ENCODE measurements at regions not wholly inside any gene's neighbourhood (a gene's known extent, or its start where the extent isn't known, plus 50 kb on each side); places are given as distances from the start of the nearest gene placed in this dataset.
"Not testable (repeated sequence)": the region's sequence is repeated elsewhere in the genome, so short reads cannot be mapped to it uniquely, and the experiment has no call there.

DNA sequence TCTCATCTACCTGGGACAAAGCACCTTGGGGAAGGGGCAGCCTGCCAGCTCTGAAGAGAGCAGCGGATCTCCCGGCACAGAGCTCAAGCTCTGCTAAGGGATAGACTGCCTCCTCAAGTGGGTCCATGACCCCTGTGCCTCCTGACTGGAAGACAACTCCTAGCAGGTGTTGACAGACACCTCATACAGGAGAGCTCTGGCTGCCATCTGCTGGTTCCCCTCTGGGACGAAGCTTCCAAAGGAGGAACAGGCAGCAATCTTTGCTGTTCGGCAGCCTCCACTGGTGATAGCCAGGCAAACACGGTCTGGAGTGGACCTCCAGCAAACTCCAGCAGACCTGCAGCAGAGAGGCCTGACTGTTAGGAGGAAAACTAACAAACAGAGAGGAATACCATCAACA lies 549.9 kb upstream of the LRATD1 start:
- POLR2A ChIA-PET: interaction anchor here (0.6 kb wide), 1 partner anchor 378 kb away, joined by 3 read pairs; no protein-coding TSS in a partner anchor
- H3K27ac Mint-ChIP-seq: no peak overlapping the region
- ATAC-seq (no peak), DNase-seq (ENCODE audit: low spot score) (no peak)
- H3K9me3 Mint-ChIP-seq: peaks cover 37% of the 10 kb centered on the region
- H3K4me3 Mint-ChIP-seq: no peak overlapping the region
- peaks cover 3% of the 10 kb centered on the region for H3K27me3 Mint-ChIP-seq (ENCODE audit: low read depth)
- CTCF ChIA-PET: no interaction called here
- H3K4me1 Mint-ChIP-seq: peaks cover 18% of the 10 kb centered on the region
- H3K36me3 Mint-ChIP-seq: peaks cover 13% of the 10 kb centered on the region
- TF ChIP-seq AFF4 (CRISPR knock-in tag; IDR thresholded peaks at IDR 0.05; ENCODE audit: borderline replicate concordance) (no peak), ZNF232 (CRISPR knock-in tag; IDR thresholded peaks at IDR 0.05) (no peak)

GRCh38 chr2:14094592-14094991 lies 537.9 kb upstream of the LRATD1 start:
- peaks cover 11% of the 10 kb centered on the region for H3K36me3 Mint-ChIP-seq
- ATAC-seq (no peak), DNase-seq (ENCODE audit: low spot score) (no peak)
- ChIA-PET POLR2A (no interaction called here), CTCF (no interaction called here)
- no peaks in the 10 kb centered on the region for H3K27me3 Mint-ChIP-seq (ENCODE audit: low read depth)
- H3K9me3 Mint-ChIP-seq: peaks cover 11% of the 10 kb centered on the region
- H3K4me1 Mint-ChIP-seq: no peaks in the 10 kb centered on the region
- no peak overlapping the region for H3K4me3 Mint-ChIP-seq
- H3K27ac Mint-ChIP-seq: no peak overlapping the region
- no peak for TF ChIP-seq JUN (CRISPR knock-in tag; IDR thresholded peaks at IDR 0.05)
- no peak for TF ChIP-seq HMGXB4 (CRISPR knock-in tag; IDR thresholded peaks at IDR 0.05)
- TF ChIP-seq, protein P1, sequence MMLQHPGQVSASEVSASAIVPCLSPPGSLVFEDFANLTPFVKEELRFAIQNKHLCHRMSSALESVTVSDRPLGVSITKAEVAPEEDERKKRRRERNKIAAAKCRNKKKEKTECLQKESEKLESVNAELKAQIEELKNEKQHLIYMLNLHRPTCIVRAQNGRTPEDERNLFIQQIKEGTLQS (CRISPR knock-in tag; conservative IDR thresholded peaks at IDR 0.05): no peak
- no peak for TF ChIP-seq NFE2L1 (CRISPR knock-in tag; IDR thresholded peaks at IDR 0.05)
- TF ChIP-seq CREM (CRISPR knock-in tag; IDR thresholded peaks at IDR 0.05): no peak
- TF ChIP-seq ZNF232 (CRISPR knock-in tag; IDR thresholded peaks at IDR 0.05): no peak
- no peak for TF ChIP-seq FOXK1 (CRISPR knock-in tag; IDR thresholded peaks at IDR 0.05)
- no peak for TF ChIP-seq ZNF423 (CRISPR knock-in tag; IDR thresholded peaks at IDR 0.05)
- no peak for TF ChIP-seq ESRRA (CRISPR knock-in tag; IDR thresholded peaks at IDR 0.05; ENCODE audit: borderline replicate concordance)
- no peak for TF ChIP-seq TP53 (CRISPR knock-in tag; IDR thresholded peaks at IDR 0.05)
- TF ChIP-seq SP1 (CRISPR knock-in tag; conservative IDR thresholded peaks at IDR 0.05): no peak
- no peak for TF ChIP-seq FOXP1 (CRISPR knock-in tag; IDR thresholded peaks at IDR 0.05; ENCODE audit: borderline replicate concordance)
- TF ChIP-seq, protein P2, sequence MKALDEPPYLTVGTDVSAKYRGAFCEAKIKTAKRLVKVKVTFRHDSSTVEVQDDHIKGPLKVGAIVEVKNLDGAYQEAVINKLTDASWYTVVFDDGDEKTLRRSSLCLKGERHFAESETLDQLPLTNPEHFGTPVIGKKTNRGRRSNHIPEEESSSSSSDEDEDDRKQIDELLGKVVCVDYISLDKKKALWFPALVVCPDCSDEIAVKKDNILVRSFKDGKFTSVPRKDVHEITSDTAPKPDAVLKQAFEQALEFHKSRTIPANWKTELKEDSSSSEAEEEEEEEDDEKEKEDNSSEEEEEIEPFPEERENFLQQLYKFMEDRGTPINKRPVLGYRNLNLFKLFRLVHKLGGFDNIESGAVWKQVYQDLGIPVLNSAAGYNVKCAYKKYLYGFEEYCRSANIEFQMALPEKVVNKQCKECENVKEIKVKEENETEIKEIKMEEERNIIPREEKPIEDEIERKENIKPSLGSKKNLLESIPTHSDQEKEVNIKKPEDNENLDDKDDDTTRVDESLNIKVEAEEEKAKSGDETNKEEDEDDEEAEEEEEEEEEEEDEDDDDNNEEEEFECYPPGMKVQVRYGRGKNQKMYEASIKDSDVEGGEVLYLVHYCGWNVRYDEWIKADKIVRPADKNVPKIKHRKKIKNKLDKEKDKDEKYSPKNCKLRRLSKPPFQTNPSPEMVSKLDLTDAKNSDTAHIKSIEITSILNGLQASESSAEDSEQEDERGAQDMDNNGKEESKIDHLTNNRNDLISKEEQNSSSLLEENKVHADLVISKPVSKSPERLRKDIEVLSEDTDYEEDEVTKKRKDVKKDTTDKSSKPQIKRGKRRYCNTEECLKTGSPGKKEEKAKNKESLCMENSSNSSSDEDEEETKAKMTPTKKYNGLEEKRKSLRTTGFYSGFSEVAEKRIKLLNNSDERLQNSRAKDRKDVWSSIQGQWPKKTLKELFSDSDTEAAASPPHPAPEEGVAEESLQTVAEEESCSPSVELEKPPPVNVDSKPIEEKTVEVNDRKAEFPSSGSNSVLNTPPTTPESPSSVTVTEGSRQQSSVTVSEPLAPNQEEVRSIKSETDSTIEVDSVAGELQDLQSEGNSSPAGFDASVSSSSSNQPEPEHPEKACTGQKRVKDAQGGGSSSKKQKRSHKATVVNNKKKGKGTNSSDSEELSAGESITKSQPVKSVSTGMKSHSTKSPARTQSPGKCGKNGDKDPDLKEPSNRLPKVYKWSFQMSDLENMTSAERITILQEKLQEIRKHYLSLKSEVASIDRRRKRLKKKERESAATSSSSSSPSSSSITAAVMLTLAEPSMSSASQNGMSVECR (CRISPR knock-in tag; IDR thresholded peaks at IDR 0.05; ENCODE audit: borderline replicate concordance): no peak
- no peak for TF ChIP-seq ATF2 (CRISPR knock-in tag; IDR thresholded peaks at IDR 0.05; ENCODE audit: borderline replicate concordance, low read depth)
- no peak for TF ChIP-seq MYBL2 (CRISPR knock-in tag; IDR thresholded peaks at IDR 0.05)

GRCh38 chr2:14099101-14099500 lies 533.4 kb upstream of the LRATD1 start:
- peaks cover 26% of the 10 kb centered on the region for H3K36me3 Mint-ChIP-seq
- H3K4me3 Mint-ChIP-seq; ATAC-seq; CTCF ChIA-PET; H3K27me3 Mint-ChIP-seq (ENCODE audit: low read depth); H3K27ac Mint-ChIP-seq; DNase-seq (ENCODE audit: low spot score); POLR2A ChIA-PET; H3K4me1 Mint-ChIP-seq: not testable (repeated sequence)
- H3K9me3 Mint-ChIP-seq: peaks cover 35% of the 10 kb centered on the region

All from WTC11 (cell line).